Transverse colon (tissue), 4 donors: ENCODE measurements at regions not wholly inside any gene's neighbourhood (a gene's known extent, or its start where the extent isn't known, plus 50 kb on each side); places are given as distances from the start of the nearest gene placed in this dataset.

Experiments
- DNase-seq: peaks from one replicate; pipeline ENCODE4 v3.0.0-alpha.2; 2019
- H3K27ac ChIP-seq, 4 donors: fragments of 200-600 bp; sonication (generic); 2 replicates each; pipeline ENCODE4 v1.5.1; 2016 to 2018; ENCODE audit warnings: inconsistent platforms in 4 of 4
- H3K27me3 ChIP-seq: fragments of 200-600 bp; sonication (generic); 2 replicates; pipeline ENCODE4 v1.5.1; 2017; ENCODE audit warnings: inconsistent platforms
- H3K36me3 ChIP-seq, 4 donors: fragments of 200-600 bp; sonication (generic); 2 replicates each; pipeline ENCODE4 v1.5.1; 2017 to 2019; ENCODE audit warnings: inconsistent platforms in 4 of 4
- H3K4me1 ChIP-seq, 4 donors: fragments of 200-600 bp; sonication (generic); 2 replicates each; pipeline ENCODE4 v1.5.1; 2017 to 2020; ENCODE audit warnings: inconsistent platforms in 4 of 4
- H3K4me3 ChIP-seq, 4 donors: fragments of 200-600 bp; sonication (generic); 1 replicate in 1 of 4; 2 replicates in 3 of 4; pipeline versions ENCODE4 v1.5.1 to v1.6.1; 2017 to 2019; ENCODE audit warnings: inconsistent platforms in 4 of 4
- H3K9me3 ChIP-seq, 2 donors: fragments of 200-600 bp; sonication (generic); 2 replicates each; pipeline ENCODE4 v1.5.1; 2017 to 2019; ENCODE audit warnings: inconsistent platforms in 2 of 2
- CTCF ChIP-seq, 5 experiments: fragments of 200-600 bp in 3 of 5; fragments of 450-650 bp in 2 of 5; sonication (generic) in 3 of 5; IDR thresholded peaks; 1 replicate in 2 of 5; 2 replicates in 3 of 5; pipeline ENCODE4 v1.5.1; 2016 to 2017; ENCODE audit warnings: antibody characterized with exemption in 5 of 5, inconsistent platforms in 3 of 5, mild to moderate bottlenecking in 2 of 5, moderate library complexity in 1 of 5
- EP300 ChIP-seq: sonication (generic); formaldehyde crosslinking; IDR thresholded peaks from one replicate; pipeline ENCODE4 v1.6.1; 2017; ENCODE audit warnings: antibody characterized with exemption, low read depth
- POLR2A ChIP-seq: fragments of 450-650 bp; IDR thresholded peaks from one replicate; pipeline ENCODE4 v1.6.1; 2016; ENCODE audit warnings: antibody characterized with exemption, mild to moderate bottlenecking, moderate library complexity
- POLR2AphosphoS5 ChIP-seq, 3 donors: sonication (generic); formaldehyde crosslinking; IDR thresholded peaks; one replicate each; pipeline ENCODE4 v1.6.1; 2016; ENCODE audit warnings: antibody characterized with exemption in 3 of 3
- WGBS, 2 donors: methylation state at CpG; one replicate each; pipeline ENCODE4 v1.1.5; 2018; ENCODE audit warnings: low coverage in 1 of 2; 5-methylcytosine and 5-hydroxymethylcytosine counted together
- in situ Hi-C, 4 donors: fragments of 200-750 bp; cut with MboI; loops; one replicate each; pipeline versions ENCODE4 v1.15.0 to v1.15.1; 2017; ENCODE audit warnings: low sequenced_read_pairs in 3 of 4, low pct_ligation_motif_present in 1 of 4, low pct_unique_long_range_greater_than_20kb in 1 of 4
- intact Hi-C: fragments of 100-400 bp; cut with DNase I; formaldehyde crosslinking; loops from one replicate; pipeline ENCODE4 v1.15.1; 2023; ENCODE audit warnings: low total_unique reads

- Histone ChIP-seq H3K27ac (no peak overlapping the region), H3K36me3 (no peaks in the 10 kb centered on the region), H3K4me3 (no peak overlapping the region), H3K27me3 (no peaks in the 10 kb centered on the region), H3K4me1 (no peaks in the 10 kb centered on the region), H3K9me3 (no peaks in the 10 kb centered on the region)
- in situ Hi-C loops, result no loop called here
- intact Hi-C loops, result no loop called here
- no peak for DNase-seq
- 60 to 83% methylated on average over 2 of the region's 2 CpGs for WGBS, 2 donors
- TF ChIP-seq EP300 (no peak), CTCF (IDR thresholded peaks at IDR 0.05) (no peak), POLR2AphosphoS5 (IDR thresholded peaks at IDR 0.05) (no peak), POLR2A (no peak)
Observed at GRCh38 chr21:35690436-35690835, 369.9 kb downstream of the SETD4 start.

- DNase-seq, result no peak
- in situ Hi-C loops, result no loop called here
- WGBS, 2 donors, result 30 to 70% methylated on average over 2 to 3 of the region's 3 CpGs
- H3K27ac ChIP-seq, result no peak overlapping the region
- peaks cover 5% of the 10 kb centered on the region for H3K27me3 ChIP-seq
- intact Hi-C loops, result no loop called here
- H3K4me1 ChIP-seq, result no peaks in the 10 kb centered on the region
- no peaks in the 10 kb centered on the region for H3K9me3 ChIP-seq
- H3K36me3 ChIP-seq, result no peaks in the 10 kb centered on the region
- no peak overlapping the region for H3K4me3 ChIP-seq
- TF ChIP-seq CTCF (IDR thresholded peaks at IDR 0.05) (no peak), EP300 (no peak), POLR2A (no peak), POLR2AphosphoS5 (IDR thresholded peaks at IDR 0.05) (no peak)
Observed at GRCh38 chr21:35686156-35686555, 374.2 kb downstream of the SETD4 start.

DNA sequence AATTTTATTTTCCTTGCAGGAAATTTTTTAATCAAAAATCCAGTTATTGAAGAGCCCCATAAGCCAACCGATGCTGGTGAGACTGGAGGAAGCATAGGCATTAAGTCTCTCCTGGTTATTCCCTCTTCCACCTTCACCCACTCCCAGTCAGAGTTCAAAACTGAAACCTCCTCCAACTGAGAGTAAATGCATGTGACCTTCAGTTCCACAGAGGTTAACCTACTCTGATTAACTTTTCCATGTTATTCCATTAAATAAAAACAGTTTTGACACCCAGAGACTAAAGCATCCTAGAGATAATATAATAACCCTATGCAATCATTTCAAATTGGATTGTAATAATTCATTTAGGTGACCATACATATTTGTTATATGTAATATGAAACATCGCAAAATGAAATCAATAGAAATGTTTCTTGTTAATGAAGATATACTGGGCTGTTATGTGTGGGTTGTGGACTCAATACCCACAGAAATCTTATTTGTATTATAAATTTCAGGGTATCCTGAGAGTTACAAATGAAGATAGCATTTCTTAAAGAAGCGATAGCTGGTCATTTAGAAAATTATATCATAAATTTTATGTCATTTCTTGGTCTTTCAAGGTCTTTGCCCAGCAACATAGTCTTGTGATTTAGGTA lies 376.5 kb downstream of the SETD4 start:
- H3K27ac ChIP-seq, result no peak overlapping the region
- H3K36me3 ChIP-seq, result no peaks in the 10 kb centered on the region
- no peak for TF ChIP-seq EP300
- no peak for TF ChIP-seq POLR2A
- TF ChIP-seq CTCF (IDR thresholded peaks at IDR 0.05), result no peak
- no peak for TF ChIP-seq POLR2AphosphoS5 (IDR thresholded peaks at IDR 0.05)
- WGBS, 2 donors, result 84 to 100% methylated on average over 2 to 3 of the region's 3 CpGs
- peaks cover 5% of the 10 kb centered on the region for H3K27me3 ChIP-seq
- H3K9me3 ChIP-seq, result no peaks in the 10 kb centered on the region
- intact Hi-C loops, result no loop called here
- no peak overlapping the region for H3K4me3 ChIP-seq
- DNase-seq, result no peak
- in situ Hi-C loops, result no loop called here
- H3K4me1 ChIP-seq, result no peaks in the 10 kb centered on the region

DNA sequence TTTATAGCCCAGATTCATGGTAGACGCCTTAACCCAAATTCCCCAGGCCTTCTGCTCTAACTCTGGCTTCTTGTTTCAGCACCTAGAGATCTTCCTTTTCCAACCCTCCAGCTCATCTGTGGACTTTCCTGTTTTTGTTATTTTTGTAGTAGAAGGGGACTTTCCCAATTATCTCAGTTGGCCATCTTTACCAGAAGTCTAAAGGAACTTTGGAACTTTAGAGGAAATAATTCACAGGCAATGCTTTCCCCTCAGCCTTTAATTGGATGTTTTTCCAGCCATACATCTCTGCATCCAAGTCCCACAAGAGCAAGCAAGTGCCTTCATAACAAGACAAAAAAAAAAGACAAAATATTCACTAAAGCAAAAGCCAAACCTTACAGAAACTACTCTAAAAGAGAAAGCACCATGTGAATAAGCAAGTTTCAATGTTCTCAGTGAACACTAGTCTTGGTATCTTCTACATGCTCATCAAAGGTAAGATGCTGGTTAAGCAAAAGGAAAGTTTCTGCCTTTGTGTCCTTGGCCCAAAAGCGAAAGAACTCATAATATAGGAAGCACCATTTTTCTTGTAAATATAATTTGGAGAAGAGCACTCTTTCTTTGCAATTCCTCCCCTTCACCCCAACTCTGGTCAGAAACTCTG lies 377.3 kb downstream of the SETD4 start:
- Histone ChIP-seq H3K9me3 (no peaks in the 10 kb centered on the region), H3K4me3 (no peak overlapping the region), H3K4me1 (no peaks in the 10 kb centered on the region), H3K36me3 (no peaks in the 10 kb centered on the region), H3K27me3 (peaks cover 5% of the 10 kb centered on the region), H3K27ac (no peak overlapping the region)
- no peak for DNase-seq
- intact Hi-C loops (no loop called here), in situ Hi-C loops (no loop called here)
- no peak for TF ChIP-seq POLR2AphosphoS5 (IDR thresholded peaks at IDR 0.05)
- TF ChIP-seq CTCF (IDR thresholded peaks at IDR 0.05), result no peak
- TF ChIP-seq EP300, result no peak
- TF ChIP-seq POLR2A, result no peak
- 78 to 86% methylated on average over 1 to 2 of the region's 2 CpGs for WGBS, 2 donors
